ENCODE measurements at regions not wholly inside any gene's neighbourhood (a gene's known extent, or its start where the extent isn't known, plus 50 kb on each side); places are given as distances from the start of the nearest gene placed in this dataset.

DNA sequence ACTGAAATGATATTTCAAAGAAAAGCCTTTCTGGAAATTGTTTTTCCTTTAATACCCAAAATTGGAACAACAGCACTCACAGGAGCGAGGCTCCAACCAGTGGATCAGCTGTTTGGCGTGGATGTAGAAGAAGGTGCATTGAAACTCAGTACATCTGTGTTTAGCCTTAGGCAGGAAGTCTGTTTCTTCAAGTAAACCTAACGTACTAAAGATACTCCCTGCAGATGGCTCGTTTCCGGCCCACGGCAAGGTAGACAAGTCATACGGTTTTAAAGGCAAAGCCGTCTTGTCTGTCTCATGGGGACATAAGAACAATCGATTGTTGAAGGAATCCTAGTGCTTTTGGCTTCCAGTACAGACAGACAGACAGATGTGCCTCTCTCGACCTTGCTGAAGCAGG is 50.0 kb upstream of the CLCN4 start:
- no peaks in the 10 kb centered on the region for H3K9me3 ChIP-seq (ENCODE audit: control insufficient read depth, insufficient read depth, low read length)
- H3K14ac ChIP-seq (replicated peaks; ENCODE audit: low read depth, low read length): no peak overlapping the region
- ATAC-seq (ENCODE audit: low read depth) (no peak), DNase-seq (no peak)
- H3K27me3 ChIP-seq (ENCODE audit: control insufficient read depth, insufficient read depth, low read length): no peaks in the 10 kb centered on the region
- H2BK5ac ChIP-seq (ENCODE audit: low read depth, low read length, poor library complexity, severe bottlenecking): no peak overlapping the region
- no peak overlapping the region for H3K4me2 ChIP-seq (ENCODE audit: low read depth, low read length)
- no peak overlapping the region for H3K4me3 ChIP-seq (ENCODE audit: insufficient read depth, low read depth, low read length)
- ChIA-PET CTCF (interaction anchor here (0.6 to 1.3 kb wide), 3 partner anchors 13 to 231 kb away, joined by 3 to 5 read pairs (median 5); no protein-coding TSS in a partner anchor), POLR2A (ENCODE audit: unreplicated experiment) (no interaction called here)
- H3K4ac ChIP-seq (ENCODE audit: low read depth, low read length): no peak overlapping the region
- no peak overlapping the region for H2BK15ac ChIP-seq (ENCODE audit: low read depth, low read length)
- no peak overlapping the region for H2BK20ac ChIP-seq (ENCODE audit: low read depth, low read length)
- no peak overlapping the region for H3K27ac ChIP-seq (ENCODE audit: insufficient read depth, low read length)
- H4K8ac ChIP-seq (ENCODE audit: low read depth in 2 of 2, low read length in 2 of 2): no peak overlapping the region
- in situ Hi-C loops (cut with MboI; ENCODE audit: low sequenced_read_pairs) (loop anchor here (25.0 kb wide), 2 partner anchors 220 to 1295 kb away; partner anchors contain the start of gene FAM9A), dilution Hi-C loops (cut with HindIII; ENCODE audit: low sequenced_read_pairs, unreplicated experiment) (no loop called here), intact Hi-C loops (cut with micrococcal nuclease) (no loop called here)
- peaks cover 7% of the 10 kb centered on the region; the same call in 1 of the 2 replicates for H3K9me1 ChIP-seq (ENCODE audit: insufficient read depth, low read length)
- no peak overlapping the region for H4K5ac ChIP-seq (ENCODE audit: low read depth, low read length)
- H2AK5ac ChIP-seq (ENCODE audit: low read depth, low read length): no peak overlapping the region
- H3K79me1 ChIP-seq (ENCODE audit: low read depth in 1 of 2, low read length in 2 of 2): 0 out of 4 replicates have a peak, but pooled peaks cover 0 to 6% of the 10 kb centered on the region in 2 experiments
- peaks cover 2% of the 10 kb centered on the region; the same call in 1 of the 2 replicates for H3K4me1 ChIP-seq (ENCODE audit: control insufficient read depth, insufficient read depth, low read length)
- peaks cover 17% of the 10 kb centered on the region for H3K36me3 ChIP-seq (ENCODE audit: control insufficient read depth, insufficient read depth, low read length)
- no peak overlapping the region for H3K56ac ChIP-seq (ENCODE audit: extremely low read depth, insufficient read depth, low read length)
- 39% methylated on average over 3 of the region's 10 CpGs; no CpG with 5 or more reads in 1 of the 2 experiments for WGBS, 2 experiments (ENCODE audit: extremely low coverage in 2 of 2, insufficient read length in 1 of 2)
- H3K18ac ChIP-seq (ENCODE audit: low read depth, low read length): no peak overlapping the region
- H2AK9ac ChIP-seq (replicated peaks; ENCODE audit: low read depth, low read length, poor library complexity): no peak overlapping the region
- H4K20me1 ChIP-seq (ENCODE audit: insufficient read depth, low read length): peaks cover 5% of the 10 kb centered on the region; the same call in 1 of the 2 replicates
- H2AFZ ChIP-seq (replicated peaks; ENCODE audit: low read length, poor library complexity): no peak overlapping the region
- H3K9ac ChIP-seq (ENCODE audit: low read depth, low read length): no peak overlapping the region
- H2BK120ac ChIP-seq (ENCODE audit: low read depth, low read length): no peak overlapping the region
- TF ChIP-seq SMC3 (IDR thresholded peaks at IDR 0.05; ENCODE audit: low read depth, low read length) (no peak), CEBPB (IDR thresholded peaks at IDR 0.05; ENCODE audit: low read depth, low read length) (no peak), NFE2L2 (IDR thresholded peaks at IDR 0.05; ENCODE audit: low read depth, low read length) (no peak), FOS (IDR thresholded peaks at IDR 0.05; ENCODE audit: low read depth, low read length) (no peak), MAFK (IDR thresholded peaks at IDR 0.05; ENCODE audit: low read depth, low read length) (no peak), RAD21 (IDR thresholded peaks at IDR 0.05; ENCODE audit: low read length) (no peak), CHD1 (IDR thresholded peaks at IDR 0.05; ENCODE audit: low read depth, low read length) (no peak)
- TF ChIP-seq, protein P1, sequence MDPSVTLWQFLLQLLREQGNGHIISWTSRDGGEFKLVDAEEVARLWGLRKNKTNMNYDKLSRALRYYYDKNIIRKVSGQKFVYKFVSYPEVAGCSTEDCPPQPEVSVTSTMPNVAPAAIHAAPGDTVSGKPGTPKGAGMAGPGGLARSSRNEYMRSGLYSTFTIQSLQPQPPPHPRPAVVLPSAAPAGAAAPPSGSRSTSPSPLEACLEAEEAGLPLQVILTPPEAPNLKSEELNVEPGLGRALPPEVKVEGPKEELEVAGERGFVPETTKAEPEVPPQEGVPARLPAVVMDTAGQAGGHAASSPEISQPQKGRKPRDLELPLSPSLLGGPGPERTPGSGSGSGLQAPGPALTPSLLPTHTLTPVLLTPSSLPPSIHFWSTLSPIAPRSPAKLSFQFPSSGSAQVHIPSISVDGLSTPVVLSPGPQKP (IDR thresholded peaks at IDR 0.05; ENCODE audit: borderline replicate concordance, low read depth, low read length): no peak
- TF ChIP-seq, protein P2, sequence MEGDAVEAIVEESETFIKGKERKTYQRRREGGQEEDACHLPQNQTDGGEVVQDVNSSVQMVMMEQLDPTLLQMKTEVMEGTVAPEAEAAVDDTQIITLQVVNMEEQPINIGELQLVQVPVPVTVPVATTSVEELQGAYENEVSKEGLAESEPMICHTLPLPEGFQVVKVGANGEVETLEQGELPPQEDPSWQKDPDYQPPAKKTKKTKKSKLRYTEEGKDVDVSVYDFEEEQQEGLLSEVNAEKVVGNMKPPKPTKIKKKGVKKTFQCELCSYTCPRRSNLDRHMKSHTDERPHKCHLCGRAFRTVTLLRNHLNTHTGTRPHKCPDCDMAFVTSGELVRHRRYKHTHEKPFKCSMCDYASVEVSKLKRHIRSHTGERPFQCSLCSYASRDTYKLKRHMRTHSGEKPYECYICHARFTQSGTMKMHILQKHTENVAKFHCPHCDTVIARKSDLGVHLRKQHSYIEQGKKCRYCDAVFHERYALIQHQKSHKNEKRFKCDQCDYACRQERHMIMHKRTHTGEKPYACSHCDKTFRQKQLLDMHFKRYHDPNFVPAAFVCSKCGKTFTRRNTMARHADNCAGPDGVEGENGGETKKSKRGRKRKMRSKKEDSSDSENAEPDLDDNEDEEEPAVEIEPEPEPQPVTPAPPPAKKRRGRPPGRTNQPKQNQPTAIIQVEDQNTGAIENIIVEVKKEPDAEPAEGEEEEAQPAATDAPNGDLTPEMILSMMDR (conservative IDR thresholded peaks at IDR 0.05; ENCODE audit: low read depth, low read length): no peak
- TF ChIP-seq, protein P3, sequence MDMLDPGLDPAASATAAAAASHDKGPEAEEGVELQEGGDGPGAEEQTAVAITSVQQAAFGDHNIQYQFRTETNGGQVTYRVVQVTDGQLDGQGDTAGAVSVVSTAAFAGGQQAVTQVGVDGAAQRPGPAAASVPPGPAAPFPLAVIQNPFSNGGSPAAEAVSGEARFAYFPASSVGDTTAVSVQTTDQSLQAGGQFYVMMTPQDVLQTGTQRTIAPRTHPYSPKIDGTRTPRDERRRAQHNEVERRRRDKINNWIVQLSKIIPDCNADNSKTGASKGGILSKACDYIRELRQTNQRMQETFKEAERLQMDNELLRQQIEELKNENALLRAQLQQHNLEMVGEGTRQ (IDR thresholded peaks at IDR 0.05; ENCODE audit: low read depth, low read length): no peak
- no peak overlapping the region for H3K23ac ChIP-seq (ENCODE audit: low read depth, low read length)
- no peak overlapping the region for H4K91ac ChIP-seq (ENCODE audit: insufficient read depth, low read depth, low read length)
- BruUV-seq (replicated peaks): no TSS peak

Measured in IMR-90 (cell line).